ENCODE measurements at regions not wholly inside any gene's neighbourhood (a gene's known extent, or its start where the extent isn't known, plus 50 kb on each side); places are given as distances from the start of the nearest gene placed in this dataset.
A peak's percentile ranks its signal among the peaks of the same experiment; 100 is the strongest.

DNA sequence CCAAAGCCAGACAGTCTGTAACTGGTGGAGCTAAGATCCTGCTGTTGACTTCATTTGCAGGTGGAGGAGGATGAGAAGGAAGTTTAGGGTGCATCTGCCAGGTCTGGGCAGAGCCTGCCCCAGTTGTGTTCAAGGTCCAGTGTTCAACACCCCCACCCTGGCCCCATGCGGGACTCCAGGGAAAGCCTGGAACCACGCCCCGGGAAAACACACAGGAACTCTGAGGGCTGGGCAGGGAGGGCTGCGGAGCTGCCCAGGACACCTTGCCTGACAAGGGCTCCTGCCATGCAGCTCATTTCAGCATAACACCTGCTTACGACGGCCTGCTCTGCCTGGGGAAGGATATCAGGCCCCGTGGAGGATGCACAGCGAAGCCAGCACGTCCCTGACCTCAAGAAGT, 286.3 kb downstream of the XXYLT1 start:
- peaks cover 11% of the 10 kb centered on the region for H3K4me1 ChIP-seq (ENCODE audit: control insufficient read depth, insufficient read depth, low read length)
- peaks cover 3% of the 10 kb centered on the region in 2 donors for H3K9me3 ChIP-seq (ENCODE audit: control insufficient read depth in 2 of 2, low read length in 2 of 2)
- no peak overlapping the region for H3K9ac ChIP-seq (ENCODE audit: low read length in 2 of 2)
- peak overlapping the region; percentile 35 to 64 for H3K4me3 ChIP-seq (ENCODE audit: low read length in 2 of 2)
- H3K36me3 ChIP-seq (ENCODE audit: control insufficient read depth in 2 of 2, insufficient read depth in 2 of 2, low read length in 2 of 2) = no peaks in the 10 kb centered on the region
- no peaks in the 10 kb centered on the region for H3K27me3 ChIP-seq (ENCODE audit: control insufficient read depth in 1 of 2, insufficient read depth in 2 of 2, low read length in 2 of 2)
- no peak overlapping the region for H3K27ac ChIP-seq (ENCODE audit: low read length)

DNA sequence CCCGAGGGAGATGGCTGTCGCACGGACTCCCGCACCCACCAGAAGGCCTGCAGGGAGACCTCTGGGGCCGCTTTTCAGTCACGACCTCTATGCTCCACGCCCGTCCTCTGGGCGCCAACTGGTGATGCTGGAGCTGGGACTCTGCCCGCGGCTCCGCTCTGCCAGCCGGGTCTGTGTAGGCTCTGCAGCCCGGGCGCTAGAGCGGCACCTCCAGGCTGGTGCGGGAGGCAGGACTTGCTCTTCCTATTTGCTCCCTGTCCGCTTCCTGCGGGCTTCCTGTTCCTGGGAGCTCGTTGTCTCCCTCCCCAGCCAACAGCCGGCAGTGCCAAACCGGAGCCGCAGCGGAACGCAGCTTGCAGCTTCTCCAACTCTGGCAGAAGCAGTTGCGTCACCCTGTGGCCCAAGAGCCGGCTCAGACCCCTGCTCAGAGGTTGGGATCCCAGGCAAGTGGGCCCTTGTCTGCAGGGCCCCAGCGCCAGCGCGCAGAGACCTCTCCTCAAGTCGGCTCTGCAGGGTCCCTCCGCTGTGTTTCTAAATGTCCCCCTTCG, 285.9 kb downstream of the XXYLT1 start:
- Histone ChIP-seq H3K9me3 (ENCODE audit: control insufficient read depth in 2 of 2, low read length in 2 of 2) (peaks cover 3% of the 10 kb centered on the region in 2 donors), H3K36me3 (ENCODE audit: control insufficient read depth in 2 of 2, insufficient read depth in 2 of 2, low read length in 2 of 2) (no peaks in the 10 kb centered on the region), H3K4me1 (ENCODE audit: control insufficient read depth, insufficient read depth, low read length) (peaks cover 11% of the 10 kb centered on the region), H3K4me3 (ENCODE audit: low read length in 2 of 2) (peak overlapping the region; percentile 35 to 64), H3K27me3 (ENCODE audit: control insufficient read depth in 1 of 2, insufficient read depth in 2 of 2, low read length in 2 of 2) (no peaks in the 10 kb centered on the region), H3K27ac (ENCODE audit: low read length) (no peak overlapping the region), H3K9ac (ENCODE audit: low read length in 2 of 2) (no peak overlapping the region)

DNA sequence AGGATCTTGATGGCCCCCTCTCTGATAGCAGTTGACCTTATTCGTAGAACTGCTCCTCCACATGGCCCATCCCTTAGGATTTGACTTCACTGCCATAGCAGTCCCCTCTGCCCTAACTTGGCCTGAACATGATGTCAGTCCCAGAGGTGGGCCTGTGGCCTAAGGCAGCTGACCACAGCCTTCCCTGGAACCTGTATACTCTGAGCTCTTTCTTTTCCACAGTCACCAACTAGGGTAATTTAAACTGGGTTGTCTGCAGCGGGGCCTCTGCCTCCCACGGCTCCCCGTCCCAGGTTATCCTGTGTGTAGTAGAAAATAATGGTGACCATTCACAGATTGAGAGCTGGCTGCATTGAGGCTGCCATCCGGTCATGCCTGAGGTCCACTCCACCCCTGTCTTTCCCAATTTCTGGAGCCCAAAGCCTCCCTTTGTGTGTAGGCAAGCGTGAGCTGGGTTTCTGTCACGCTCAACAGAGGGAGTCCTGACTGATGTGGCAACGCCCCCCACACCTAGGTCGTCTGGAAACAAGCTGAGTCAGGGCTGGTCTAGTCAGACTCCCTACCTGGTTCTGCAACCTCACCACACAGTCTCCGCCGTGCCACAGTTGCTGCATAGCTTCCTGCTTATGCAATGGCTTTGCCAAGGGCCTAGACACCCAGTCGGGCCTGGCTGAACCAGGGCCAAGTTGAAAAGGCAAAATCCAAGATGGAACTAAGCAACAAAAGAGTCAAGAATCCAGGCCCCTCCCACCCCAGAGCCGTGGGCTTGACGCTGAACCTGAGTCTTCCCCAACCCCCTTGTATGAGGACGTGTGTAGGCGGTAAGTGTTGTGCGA, 284.5 kb downstream of the XXYLT1 start:
- Histone ChIP-seq H3K36me3 (ENCODE audit: control insufficient read depth in 2 of 2, insufficient read depth in 2 of 2, low read length in 2 of 2) (no peaks in the 10 kb centered on the region), H3K27ac (ENCODE audit: low read length) (no peak overlapping the region), H3K9ac (ENCODE audit: low read length in 2 of 2) (no peak overlapping the region), H3K4me1 (ENCODE audit: control insufficient read depth, insufficient read depth, low read length) (peaks cover 11% of the 10 kb centered on the region), H3K27me3 (ENCODE audit: control insufficient read depth in 1 of 2, insufficient read depth in 2 of 2, low read length in 2 of 2) (peaks cover 0 to 3% of the 10 kb centered on the region in 2 donors), H3K4me3 (ENCODE audit: low read length in 2 of 2) (no peak overlapping the region), H3K9me3 (ENCODE audit: control insufficient read depth in 2 of 2, low read length in 2 of 2) (peaks cover 3% of the 10 kb centered on the region in 2 donors)

DNA sequence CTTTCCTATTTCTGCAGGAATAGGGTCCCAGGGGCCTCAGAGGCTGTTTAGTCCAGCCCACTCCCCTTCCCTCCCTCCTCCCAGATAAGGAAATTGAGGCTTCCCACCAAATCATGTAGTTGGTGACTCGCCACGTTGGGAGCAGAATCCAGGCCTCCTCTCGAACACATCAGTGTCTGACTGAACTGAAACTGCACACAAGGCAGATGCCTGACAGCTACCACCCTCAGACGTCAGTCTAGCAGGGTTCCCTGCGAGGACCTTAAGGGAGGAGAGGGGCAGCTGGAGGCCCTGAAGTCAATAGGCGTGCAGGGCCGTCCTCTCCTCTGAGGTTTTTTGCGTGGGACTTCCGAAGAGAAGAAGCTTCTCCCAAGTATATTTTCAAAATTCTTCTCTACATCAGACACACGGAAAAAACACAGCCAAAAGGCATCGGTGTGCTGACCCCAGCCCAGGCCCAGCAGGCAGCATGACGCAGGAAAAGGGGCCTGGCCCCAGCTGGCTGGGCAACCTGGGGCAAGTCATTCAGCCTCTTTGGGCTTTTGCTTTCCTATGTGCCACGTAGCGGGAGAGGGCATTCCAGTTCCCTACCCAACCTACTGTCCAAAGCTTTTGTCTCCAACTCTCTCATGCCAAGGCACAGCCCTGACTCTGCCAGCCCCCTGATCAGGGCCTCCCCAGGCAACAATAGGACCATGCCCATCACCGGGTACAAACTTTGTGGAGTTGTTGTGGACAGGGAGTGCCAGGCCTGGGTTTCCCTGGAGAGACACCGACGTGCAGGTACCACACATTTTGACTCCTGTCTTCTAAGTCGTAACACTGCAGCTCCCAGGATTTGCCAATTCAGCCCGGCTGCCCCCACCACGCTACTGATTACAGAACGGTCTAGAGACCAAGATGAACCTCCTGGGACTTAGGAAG, 283.1 kb downstream of the XXYLT1 start:
- H3K9ac ChIP-seq (ENCODE audit: low read length in 2 of 2) = no peak overlapping the region
- H3K36me3 ChIP-seq (ENCODE audit: control insufficient read depth in 2 of 2, insufficient read depth in 2 of 2, low read length in 2 of 2) = no peaks in the 10 kb centered on the region
- H3K27me3 ChIP-seq (ENCODE audit: control insufficient read depth in 1 of 2, insufficient read depth in 2 of 2, low read length in 2 of 2) = peaks cover 0 to 3% of the 10 kb centered on the region in 2 donors
- no peak overlapping the region for H3K27ac ChIP-seq (ENCODE audit: low read length)
- peaks cover 11% of the 10 kb centered on the region for H3K4me1 ChIP-seq (ENCODE audit: control insufficient read depth, insufficient read depth, low read length)
- H3K4me3 ChIP-seq (ENCODE audit: low read length in 2 of 2) = no peak overlapping the region
- no peaks in the 10 kb centered on the region for H3K9me3 ChIP-seq (ENCODE audit: control insufficient read depth in 2 of 2, low read length in 2 of 2)

DNA sequence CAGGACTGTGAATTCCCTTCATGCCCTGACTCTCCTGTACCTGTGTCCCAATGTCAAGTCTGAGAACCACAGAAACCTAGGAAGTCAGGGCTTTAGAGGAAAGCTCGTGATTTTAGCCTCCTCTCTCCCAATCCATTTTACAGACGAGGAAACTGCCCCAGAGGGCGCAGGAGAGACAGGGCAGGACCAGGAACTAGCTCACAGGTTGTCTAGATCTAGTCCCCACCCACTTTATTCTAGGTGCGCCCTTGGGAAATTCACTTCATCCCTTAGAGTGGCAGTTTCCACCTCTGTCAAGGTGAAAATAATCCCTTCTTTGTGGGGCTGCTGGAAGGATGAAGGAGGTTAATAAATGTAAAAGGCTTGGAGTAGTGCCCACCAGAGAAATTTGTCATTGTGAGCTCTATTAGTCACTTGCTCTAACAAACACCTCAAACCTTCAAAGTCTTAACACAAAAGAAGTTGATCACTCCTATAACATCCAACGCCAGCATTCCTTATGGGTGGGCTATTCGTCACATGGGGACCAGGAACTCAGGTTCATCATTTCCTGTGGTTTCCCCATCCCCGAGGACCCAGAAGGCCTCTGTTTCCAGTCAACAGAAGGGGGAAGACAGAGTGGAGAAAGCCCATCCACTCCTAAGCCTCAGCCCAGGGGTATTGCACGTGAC, 282.3 kb downstream of the XXYLT1 start:
- Histone ChIP-seq H3K27me3 (ENCODE audit: control insufficient read depth in 1 of 2, insufficient read depth in 2 of 2, low read length in 2 of 2) (peaks cover 0 to 3% of the 10 kb centered on the region in 2 donors), H3K4me1 (ENCODE audit: control insufficient read depth, insufficient read depth, low read length) (peaks cover 11% of the 10 kb centered on the region), H3K36me3 (ENCODE audit: control insufficient read depth in 2 of 2, insufficient read depth in 2 of 2, low read length in 2 of 2) (no peaks in the 10 kb centered on the region), H3K9ac (ENCODE audit: low read length in 2 of 2) (no peak overlapping the region), H3K4me3 (ENCODE audit: low read length in 2 of 2) (no peak overlapping the region), H3K27ac (ENCODE audit: low read length) (no peak overlapping the region), H3K9me3 (ENCODE audit: control insufficient read depth in 2 of 2, low read length in 2 of 2) (no peaks in the 10 kb centered on the region)

DNA sequence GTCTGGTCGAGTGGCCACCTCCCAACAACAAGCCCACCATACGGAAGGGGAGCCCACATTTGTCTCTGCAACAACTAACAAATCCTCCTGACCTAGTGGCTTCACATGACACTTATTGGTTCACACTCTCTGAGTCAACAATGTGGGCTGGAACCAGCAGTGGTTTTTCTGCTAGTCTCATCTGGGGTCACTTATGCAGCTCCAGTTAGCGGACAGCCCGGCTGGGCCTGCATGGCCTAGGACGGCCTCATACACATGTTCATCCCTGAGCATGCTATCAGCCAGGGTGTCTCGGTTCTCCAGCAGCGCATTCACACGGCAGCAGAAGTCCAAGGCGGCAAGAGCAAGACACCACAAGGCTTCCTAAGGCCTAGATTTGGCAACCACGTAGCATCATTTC, 281.7 kb downstream of the XXYLT1 start:
- H3K27ac ChIP-seq (ENCODE audit: low read length) = no peak overlapping the region
- H3K9me3 ChIP-seq (ENCODE audit: control insufficient read depth in 2 of 2, low read length in 2 of 2) = no peaks in the 10 kb centered on the region
- peaks cover 0 to 3% of the 10 kb centered on the region in 2 donors for H3K27me3 ChIP-seq (ENCODE audit: control insufficient read depth in 1 of 2, insufficient read depth in 2 of 2, low read length in 2 of 2)
- H3K9ac ChIP-seq (ENCODE audit: low read length in 2 of 2) = no peak overlapping the region
- no peak overlapping the region for H3K4me3 ChIP-seq (ENCODE audit: low read length in 2 of 2)
- peaks cover 11% of the 10 kb centered on the region for H3K4me1 ChIP-seq (ENCODE audit: control insufficient read depth, insufficient read depth, low read length)
- no peaks in the 10 kb centered on the region for H3K36me3 ChIP-seq (ENCODE audit: control insufficient read depth in 2 of 2, insufficient read depth in 2 of 2, low read length in 2 of 2)

DNA sequence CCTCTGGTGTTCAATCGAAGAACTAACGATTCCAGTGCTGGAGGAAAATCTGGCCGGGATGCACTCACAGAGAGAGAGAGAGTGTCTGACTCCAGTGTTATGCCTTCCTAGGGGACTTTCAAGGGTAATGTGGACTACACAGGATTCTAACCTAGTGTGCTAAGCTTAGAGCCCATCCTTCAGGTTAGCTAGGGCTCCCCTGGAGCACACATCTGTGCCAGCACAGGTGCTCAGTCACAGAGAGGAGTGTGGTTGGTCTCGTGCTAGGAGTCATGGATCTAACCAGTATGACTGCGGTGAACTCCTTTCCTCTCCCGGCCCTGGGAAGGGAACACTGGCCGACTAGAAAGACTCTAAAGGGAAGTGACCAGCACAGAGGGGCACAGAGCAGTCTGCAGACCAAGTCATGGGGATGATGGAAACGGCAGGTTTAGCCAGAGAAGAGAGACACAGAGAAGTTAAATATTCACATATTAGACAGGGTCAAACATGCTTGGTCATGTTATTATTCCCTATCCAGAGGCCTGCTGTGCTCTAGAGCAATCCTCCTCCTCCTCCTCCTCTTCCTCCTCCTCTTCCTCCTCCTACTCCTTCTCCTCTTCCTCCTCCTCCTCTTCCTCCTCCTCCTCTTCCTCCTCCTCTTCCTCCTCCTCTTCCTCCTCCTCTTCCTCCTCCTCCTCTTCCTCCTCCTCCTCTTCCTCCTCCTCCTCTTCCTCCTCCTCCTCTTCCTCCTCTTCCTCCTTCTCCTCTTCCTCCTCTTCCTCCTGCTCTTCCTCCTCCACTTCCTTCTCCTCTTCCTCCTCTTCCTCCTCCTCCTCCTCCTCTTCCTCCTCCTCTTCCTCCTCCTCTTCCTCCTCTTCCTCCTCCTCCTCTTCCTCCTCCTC, 280.3 kb downstream of the XXYLT1 start:
- Histone ChIP-seq H3K36me3 (ENCODE audit: control insufficient read depth in 2 of 2, insufficient read depth in 2 of 2, low read length in 2 of 2) (no peaks in the 10 kb centered on the region), H3K9ac (ENCODE audit: low read length in 2 of 2) (no peak overlapping the region), H3K4me3 (ENCODE audit: low read length in 2 of 2) (no peak overlapping the region), H3K9me3 (ENCODE audit: control insufficient read depth in 2 of 2, low read length in 2 of 2) (no peaks in the 10 kb centered on the region), H3K4me1 (ENCODE audit: control insufficient read depth, insufficient read depth, low read length) (no peaks in the 10 kb centered on the region), H3K27ac (ENCODE audit: low read length) (no peak overlapping the region), H3K27me3 (ENCODE audit: control insufficient read depth in 1 of 2, insufficient read depth in 2 of 2, low read length in 2 of 2) (peaks cover 0 to 3% of the 10 kb centered on the region in 2 donors)

DNA sequence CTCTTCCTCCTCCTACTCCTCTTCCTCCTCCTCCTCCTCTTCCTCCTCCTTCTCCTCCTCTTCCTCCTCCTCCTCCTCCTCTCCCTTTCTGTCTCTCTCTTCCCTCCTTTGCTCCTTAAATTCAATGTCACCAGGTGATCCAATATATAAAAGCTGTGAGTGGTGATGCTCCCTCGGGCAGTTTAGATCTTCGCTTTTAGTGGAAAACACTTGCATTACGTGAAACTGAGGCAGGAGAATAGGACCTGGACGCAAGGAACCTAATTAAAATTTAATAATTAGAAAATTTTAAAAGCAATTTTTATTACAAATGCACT, 279.7 kb downstream of the XXYLT1 start:
- H3K9ac ChIP-seq (ENCODE audit: low read length in 2 of 2) = no peak overlapping the region
- peaks cover 0 to 3% of the 10 kb centered on the region in 2 donors for H3K27me3 ChIP-seq (ENCODE audit: control insufficient read depth in 1 of 2, insufficient read depth in 2 of 2, low read length in 2 of 2)
- no peaks in the 10 kb centered on the region for H3K4me1 ChIP-seq (ENCODE audit: control insufficient read depth, insufficient read depth, low read length)
- no peaks in the 10 kb centered on the region for H3K36me3 ChIP-seq (ENCODE audit: control insufficient read depth in 2 of 2, insufficient read depth in 2 of 2, low read length in 2 of 2)
- no peaks in the 10 kb centered on the region for H3K9me3 ChIP-seq (ENCODE audit: control insufficient read depth in 2 of 2, low read length in 2 of 2)
- no peak overlapping the region for H3K27ac ChIP-seq (ENCODE audit: low read length)
- H3K4me3 ChIP-seq (ENCODE audit: low read length in 2 of 2) = no peak overlapping the region

DNA sequence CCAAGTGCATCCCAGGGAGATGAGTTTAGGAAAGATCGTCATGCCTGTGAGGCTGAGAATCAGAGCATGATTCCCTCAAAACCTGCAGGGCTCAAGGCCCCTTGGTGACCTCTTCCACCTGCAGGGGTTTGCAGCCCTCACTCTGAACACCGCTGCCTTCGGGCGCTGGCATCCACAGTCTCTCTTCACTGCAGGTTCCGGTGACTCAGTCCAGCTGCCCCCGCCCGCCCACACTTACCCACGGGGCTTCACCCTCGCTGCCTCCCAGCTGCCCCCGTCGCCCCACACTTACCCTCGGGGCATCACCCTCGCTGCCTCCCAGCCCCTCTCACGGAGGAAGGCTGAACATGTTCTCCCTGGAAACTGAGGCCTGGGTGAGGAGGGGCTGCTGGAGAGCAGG, 277.1 kb downstream of the XXYLT1 start:
- Histone ChIP-seq H3K4me1 (ENCODE audit: control insufficient read depth, insufficient read depth, low read length) (no peaks in the 10 kb centered on the region), H3K36me3 (ENCODE audit: control insufficient read depth in 2 of 2, insufficient read depth in 2 of 2, low read length in 2 of 2) (no peaks in the 10 kb centered on the region), H3K9me3 (ENCODE audit: control insufficient read depth in 2 of 2, low read length in 2 of 2) (no peaks in the 10 kb centered on the region), H3K27me3 (ENCODE audit: control insufficient read depth in 1 of 2, insufficient read depth in 2 of 2, low read length in 2 of 2) (peaks cover 0 to 3% of the 10 kb centered on the region in 2 donors), H3K27ac (ENCODE audit: low read length) (no peak overlapping the region), H3K9ac (ENCODE audit: low read length in 2 of 2) (no peak overlapping the region), H3K4me3 (ENCODE audit: low read length in 2 of 2) (no peak overlapping the region)
